Activated B cell treated with CpG ODN at 0.5 μM for 24 hours (primary cell): ENCODE measurements at regions not wholly inside any gene's neighbourhood (a gene's known extent, or its start where the extent isn't known, plus 50 kb on each side); places are given as distances from the start of the nearest gene placed in this dataset.

ENCODE experiments used
- ATAC-seq: fragments of 200-7000 bp; cut with Tn5 transposase; one replicate; pipeline ENCODE4 v1.10.0; 2021; ENCODE audit warnings: low read depth, mild to moderate bottlenecking, moderate library complexity
- CTCF ChIA-PET: fragments of 350-600 bp; sonication (Branson Sonifier 250); formaldehyde crosslinking; loops from one replicate; lab custom pipeline; 2021; ENCODE audit warnings: antibody characterized with exemption; lab: Charles Lee
- POLR2A ChIA-PET: fragments of 350-600 bp; sonication (Branson Sonifier 250); formaldehyde crosslinking; loops from one replicate; lab custom pipeline; 2021; ENCODE audit warnings: antibody characterized with exemption; lab: Charles Lee
- DNase-seq: peaks from one replicate; pipeline ENCODE4 v3.0.0; 2022
- H3K27ac Mint-ChIP-seq: one replicate; pipeline ENCODE4 v1.8.0; 2020; ENCODE audit warnings: mixed read lengths
- H3K27me3 Mint-ChIP-seq: one replicate; pipeline ENCODE4 v1.8.0; 2021; ENCODE audit warnings: mixed read lengths
- H3K36me3 Mint-ChIP-seq: one replicate; pipeline ENCODE4 v1.8.0; 2021; ENCODE audit warnings: low read depth, mixed read lengths
- H3K4me1 Mint-ChIP-seq: one replicate; pipeline ENCODE4 v1.8.0; 2021; ENCODE audit warnings: mixed read lengths
- H3K4me3 Mint-ChIP-seq: one replicate; pipeline ENCODE4 v1.8.0; 2020; ENCODE audit warnings: mild to moderate bottlenecking, mixed read lengths
- H3K9me3 Mint-ChIP-seq: one replicate; pipeline ENCODE4 v1.8.0; 2020; ENCODE audit warnings: mixed read lengths
- CTCF ChIP-seq: fragments of 200-600 bp; IDR thresholded peaks from one replicate; pipeline ENCODE4 v1.8.0; 2022; ENCODE audit warnings: antibody characterized with exemption, mild to moderate bottlenecking
- intact Hi-C: fragments of 100-400 bp; cut with micrococcal nuclease; formaldehyde crosslinking; loops from one replicate; pipeline ENCODE4 v1.15.1; 2024

GRCh38 chr12:66066137-66066928 lies 64.2 kb downstream of the LLPH start:
- POLR2A ChIA-PET: no interaction called here
- DNase-seq: no peak
- no peak for ATAC-seq
- no peak overlapping the region for H3K27ac Mint-ChIP-seq
- CTCF ChIA-PET: no interaction called here
- intact Hi-C loops: no loop called here
- H3K4me3 Mint-ChIP-seq: no peak overlapping the region
- H3K27me3 Mint-ChIP-seq: peaks cover 13% of the 10 kb centered on the region
- no peaks in the 10 kb centered on the region for H3K9me3 Mint-ChIP-seq
- H3K4me1 Mint-ChIP-seq: peaks cover 8% of the 10 kb centered on the region
- no peaks in the 10 kb centered on the region for H3K36me3 Mint-ChIP-seq
- TF ChIP-seq CTCF: no peak

GRCh38 chr12:66065641-66066136 lies 64.9 kb downstream of the LLPH start:
- POLR2A ChIA-PET: no interaction called here
- CTCF ChIA-PET: no interaction called here
- Mint-ChIP-seq H3K27ac (no peak overlapping the region), H3K9me3 (no peaks in the 10 kb centered on the region), H3K4me3 (no peak overlapping the region), H3K27me3 (peaks cover 13% of the 10 kb centered on the region), H3K4me1 (peaks cover 6% of the 10 kb centered on the region), H3K36me3 (no peaks in the 10 kb centered on the region)
- intact Hi-C loops: no loop called here
- TF ChIP-seq CTCF: no peak
- ATAC-seq: no peak
- DNase-seq: no peak

- Mint-ChIP-seq H3K4me3 (no peak overlapping the region), H3K4me1 (peaks cover 6% of the 10 kb centered on the region)
- POLR2A ChIA-PET: no interaction called here
Observed at GRCh38 chr12:66065150-66065549, 65.4 kb downstream of the LLPH start.

GRCh38 chr12:66063916-66064315 lies 66.6 kb downstream of the LLPH start:
- CTCF ChIA-PET: no interaction called here
- POLR2A ChIA-PET: no interaction called here
- Mint-ChIP-seq H3K27me3 (peaks cover 13% of the 10 kb centered on the region), H3K27ac (no peak overlapping the region), H3K4me3 (no peak overlapping the region), H3K36me3 (no peaks in the 10 kb centered on the region), H3K9me3 (no peaks in the 10 kb centered on the region), H3K4me1 (peaks cover 6% of the 10 kb centered on the region)
- DNase-seq (no peak), ATAC-seq (no peak)
- no peak for TF ChIP-seq CTCF
- intact Hi-C loops: no loop called here

More at GRCh38 chr12:66065150-66065549, 65.4 kb downstream of the LLPH start:
- no peaks in the 10 kb centered on the region for H3K36me3 Mint-ChIP-seq
- H3K27me3 Mint-ChIP-seq: peaks cover 13% of the 10 kb centered on the region
- H3K9me3 Mint-ChIP-seq: no peaks in the 10 kb centered on the region
- ATAC-seq (no peak), DNase-seq (no peak)
- no peak overlapping the region for H3K27ac Mint-ChIP-seq
- CTCF ChIA-PET: no interaction called here
- TF ChIP-seq CTCF: no peak
- intact Hi-C loops: no loop called here

GRCh38 chr12:66062290-66062625 lies 68.3 kb downstream of the LLPH start:
- Mint-ChIP-seq H3K4me3 (no peak overlapping the region), H3K9me3 (no peaks in the 10 kb centered on the region), H3K27me3 (peaks cover 13% of the 10 kb centered on the region), H3K27ac (no peak overlapping the region), H3K4me1 (peaks cover 6% of the 10 kb centered on the region), H3K36me3 (no peaks in the 10 kb centered on the region)
- no peak for ATAC-seq
- intact Hi-C loops: no loop called here
- no peak for DNase-seq
- CTCF ChIA-PET: no interaction called here
- POLR2A ChIA-PET: no interaction called here
- TF ChIP-seq CTCF: no peak
